Gastroesophageal sphincter (tissue), 4 donors: ENCODE measurements at regions not wholly inside any gene's neighbourhood (a gene's known extent, or its start where the extent isn't known, plus 50 kb on each side); places are given as distances from the start of the nearest gene placed in this dataset.

Experiments
- ATAC-seq: fragments of 150-250 bp; one replicate; pipeline ENCODE4 v1.9.1; 2016; ENCODE audit warnings: mild to moderate bottlenecking, moderate library complexity
- H3K27ac ChIP-seq, 4 donors: fragments of 200-600 bp; sonication (generic) in 3 of 4; 1 replicate in 3 of 4; 2 replicates in 1 of 4; pipeline ENCODE4 v1.5.1; 2016 to 2019
- H3K27me3 ChIP-seq: fragments of 200-600 bp; sonication (generic); one replicate; pipeline ENCODE4 v1.5.1; 2019
- H3K36me3 ChIP-seq, 2 donors: fragments of 200-600 bp; sonication (generic); one replicate each; pipeline ENCODE4 v1.5.1; 2019; ENCODE audit warnings: control low read depth in 1 of 2
- H3K4me1 ChIP-seq, 3 donors: fragments of 200-600 bp; sonication (generic); 1 replicate in 2 of 3; 2 replicates in 1 of 3; pipeline ENCODE4 v1.5.1; 2016 to 2019; ENCODE audit warnings: control low read depth in 2 of 3
- H3K4me3 ChIP-seq, 2 donors: fragments of 200-600 bp; sonication (generic); one replicate each; pipeline ENCODE4 v1.5.1; 2019; ENCODE audit warnings: mild to moderate bottlenecking in 1 of 2, moderate library complexity in 1 of 2
- H3K9me3 ChIP-seq, 3 donors: fragments of 200-600 bp; sonication (generic); one replicate each; pipeline ENCODE4 v1.5.1; 2017 to 2019; ENCODE audit warnings: control low read depth in 2 of 3
- CTCF ChIP-seq, 4 experiments: fragments of 200-600 bp in 2 of 4; fragments of 450-650 bp in 2 of 4; sonication (generic) in 1 of 4; IDR thresholded peaks; one replicate each; pipeline ENCODE4 v1.5.1; 2017 to 2019; ENCODE audit warnings: antibody characterized with exemption in 4 of 4, mild to moderate bottlenecking in 2 of 4, moderate library complexity in 2 of 4
- EP300 ChIP-seq: sonication (generic); formaldehyde crosslinking; IDR thresholded peaks from one replicate; pipeline ENCODE4 v1.6.1; 2017; ENCODE audit warnings: antibody characterized with exemption, mild to moderate bottlenecking
- POLR2A ChIP-seq, 2 donors: fragments of 450-650 bp; IDR thresholded peaks; one replicate each; pipeline ENCODE4 v1.6.1; 2017; ENCODE audit warnings: antibody characterized with exemption in 2 of 2, mild to moderate bottlenecking in 2 of 2, moderate library complexity in 1 of 2
- POLR2AphosphoS5 ChIP-seq: sonication (generic); formaldehyde crosslinking; IDR thresholded peaks from one replicate; pipeline ENCODE4 v1.6.1; 2017; ENCODE audit warnings: antibody characterized with exemption
- WGBS, 2 donors: methylation state at CpG; one replicate each; pipeline ENCODE4 v1.1.5; 2018; ENCODE audit warnings: low coverage in 1 of 2; 5-methylcytosine and 5-hydroxymethylcytosine counted together

GRCh38 chr4:180058691-180059215 is 2184.4 kb upstream of the TENM3 start:
- peak; percentile 12 for ATAC-seq
- TF ChIP-seq EP300 (no peak), POLR2A (IDR thresholded peaks at IDR 0.05) (no peak), CTCF (IDR thresholded peaks at IDR 0.05) (no peak), POLR2AphosphoS5 (no peak)
- H3K9me3 ChIP-seq, result no peaks in the 10 kb centered on the region
- H3K36me3 ChIP-seq, result no peaks in the 10 kb centered on the region
- WGBS, 2 donors, result 1 to 2% methylated on average over 15 to 26 of the region's 72 CpGs
- peak overlapping the region; percentile 16 to 55 for H3K4me3 ChIP-seq
- peaks cover 0 to 25% (median 6%) of the 10 kb centered on the region in 3 donors for H3K4me1 ChIP-seq
- H3K27me3 ChIP-seq, result peaks cover 81% of the 10 kb centered on the region
- H3K27ac ChIP-seq, result no peak overlapping the region

GRCh38 chr4:180059216-180059881 is 2183.9 kb upstream of the TENM3 start:
- Histone ChIP-seq H3K4me3 (peak overlapping the region; percentile 16 to 55), H3K27ac (no peak overlapping the region), H3K4me1 (peaks cover 0 to 25% (median 6%) of the 10 kb centered on the region in 3 donors), H3K9me3 (no peaks in the 10 kb centered on the region), H3K36me3 (no peaks in the 10 kb centered on the region), H3K27me3 (peaks cover 87% of the 10 kb centered on the region)
- no peak for ATAC-seq
- TF ChIP-seq POLR2AphosphoS5 (no peak), POLR2A (IDR thresholded peaks at IDR 0.05) (no peak), CTCF (IDR thresholded peaks at IDR 0.05) (no peak), EP300 (no peak)
- 0% methylated on average over 15 to 26 of the region's 44 CpGs for WGBS, 2 donors

- no peaks in the 10 kb centered on the region for H3K36me3 ChIP-seq
- no peak for TF ChIP-seq CTCF (IDR thresholded peaks at IDR 0.05)
- no peak for TF ChIP-seq POLR2A (IDR thresholded peaks at IDR 0.05)
- TF ChIP-seq EP300, result no peak
- no peak for TF ChIP-seq POLR2AphosphoS5
- no peak for ATAC-seq
- H3K9me3 ChIP-seq, result no peaks in the 10 kb centered on the region
- no peak overlapping the region for H3K27ac ChIP-seq
- 18 to 28% methylated on average over 6 of the region's 6 CpGs for WGBS, 2 donors
- peaks cover 90% of the 10 kb centered on the region for H3K27me3 ChIP-seq
- peaks cover 0 to 25% (median 6%) of the 10 kb centered on the region in 3 donors for H3K4me1 ChIP-seq
- no peak overlapping the region for H3K4me3 ChIP-seq
Observed at GRCh38 chr4:180060159-180060889, 2182.9 kb upstream of the TENM3 start.

- H3K9me3 ChIP-seq, result no peaks in the 10 kb centered on the region
- 64 to 74% methylated on average over 2 of the region's 2 CpGs for WGBS, 2 donors
- ATAC-seq, result no peak
- H3K4me1 ChIP-seq, result no peaks in the 10 kb centered on the region
- no peak overlapping the region for H3K27ac ChIP-seq
- TF ChIP-seq POLR2A (IDR thresholded peaks at IDR 0.05) (no peak), POLR2AphosphoS5 (no peak), EP300 (no peak), CTCF (IDR thresholded peaks at IDR 0.05) (no peak)
- no peak overlapping the region for H3K4me3 ChIP-seq
- no peaks in the 10 kb centered on the region for H3K36me3 ChIP-seq
- no peaks in the 10 kb centered on the region for H3K27me3 ChIP-seq
Observed at GRCh38 chr4:180081072-180081471, 2162.1 kb upstream of the TENM3 start.
